ENCODE measurements at regions not wholly inside any gene's neighbourhood (a gene's known extent, or its start where the extent isn't known, plus 50 kb on each side); places are given as distances from the start of the nearest gene placed in this dataset.

- POLR2A ChIA-PET = no interaction called here
- Mint-ChIP-seq H3K4me3 (no peak overlapping the region), H3K4me1 (no peaks in the 10 kb centered on the region), H3K27me3 (peaks cover 15% of the 10 kb centered on the region), H3K9me3 (peaks cover 2% of the 10 kb centered on the region), H3K27ac (no peak overlapping the region), H3K36me3 (no peaks in the 10 kb centered on the region)
- DNase-seq (no peak), ATAC-seq (ENCODE audit: low read depth) (no peak)
Observed at GRCh38 chr6:105936972-105937371, 149.2 kb upstream of the PRDM1 start.

GRCh38 chr6:105935416-105935815, 150.7 kb upstream of the PRDM1 start:
- ATAC-seq (ENCODE audit: low read depth) = no peak
- POLR2A ChIA-PET = no interaction called here
- H3K4me3 Mint-ChIP-seq = no peak overlapping the region
- no peak for DNase-seq
- no peak overlapping the region for H3K27ac Mint-ChIP-seq
- H3K9me3 Mint-ChIP-seq = peaks cover 2% of the 10 kb centered on the region
- H3K27me3 Mint-ChIP-seq = peaks cover 11% of the 10 kb centered on the region
- H3K4me1 Mint-ChIP-seq = no peaks in the 10 kb centered on the region
- no peaks in the 10 kb centered on the region for H3K36me3 Mint-ChIP-seq

GRCh38 chr6:105934708-105935107, 151.4 kb upstream of the PRDM1 start:
- Mint-ChIP-seq H3K27me3 (peaks cover 15% of the 10 kb centered on the region), H3K4me3 (no peak overlapping the region), H3K4me1 (no peaks in the 10 kb centered on the region), H3K9me3 (peaks cover 2% of the 10 kb centered on the region), H3K27ac (no peak overlapping the region), H3K36me3 (no peaks in the 10 kb centered on the region)
- DNase-seq (no peak), ATAC-seq (ENCODE audit: low read depth) (no peak)
- POLR2A ChIA-PET = no interaction called here

GRCh38 chr6:105932440-105932839, 153.7 kb upstream of the PRDM1 start:
- DNase-seq (no peak), ATAC-seq (ENCODE audit: low read depth) (no peak)
- Mint-ChIP-seq H3K27me3 (peaks cover 13% of the 10 kb centered on the region), H3K36me3 (no peaks in the 10 kb centered on the region), H3K9me3 (peaks cover 2% of the 10 kb centered on the region), H3K27ac (no peak overlapping the region), H3K4me3 (no peak overlapping the region), H3K4me1 (no peaks in the 10 kb centered on the region)
- POLR2A ChIA-PET = no interaction called here

GRCh38 chr6:105929626-105930025, 156.5 kb upstream of the PRDM1 start:
- no peaks in the 10 kb centered on the region for H3K36me3 Mint-ChIP-seq
- H3K27me3 Mint-ChIP-seq = peaks cover 18% of the 10 kb centered on the region
- H3K27ac Mint-ChIP-seq = no peak overlapping the region
- H3K9me3 Mint-ChIP-seq = peaks cover 2% of the 10 kb centered on the region
- no peaks in the 10 kb centered on the region for H3K4me1 Mint-ChIP-seq
- POLR2A ChIA-PET = no interaction called here
- ATAC-seq (ENCODE audit: low read depth) (no peak), DNase-seq (no peak)
- no peak overlapping the region for H3K4me3 Mint-ChIP-seq

GRCh38 chr6:105926318-105926717, 159.8 kb upstream of the PRDM1 start:
- H3K36me3 Mint-ChIP-seq = peaks cover 2% of the 10 kb centered on the region
- H3K27ac Mint-ChIP-seq = no peak overlapping the region
- POLR2A ChIA-PET = no interaction called here
- no peak overlapping the region for H3K4me3 Mint-ChIP-seq
- no peak for DNase-seq
- peaks cover 17% of the 10 kb centered on the region for H3K27me3 Mint-ChIP-seq
- ATAC-seq (ENCODE audit: low read depth) = no peak
- H3K4me1 Mint-ChIP-seq = no peaks in the 10 kb centered on the region
- H3K9me3 Mint-ChIP-seq = peaks cover 7% of the 10 kb centered on the region

- peaks cover 17% of the 10 kb centered on the region for H3K27me3 Mint-ChIP-seq
- peaks cover 7% of the 10 kb centered on the region for H3K9me3 Mint-ChIP-seq
- H3K27ac Mint-ChIP-seq = no peak overlapping the region
- H3K4me1 Mint-ChIP-seq = no peaks in the 10 kb centered on the region
- peaks cover 2% of the 10 kb centered on the region for H3K36me3 Mint-ChIP-seq
- POLR2A ChIA-PET = no interaction called here
- no peak for ATAC-seq (ENCODE audit: low read depth)
- DNase-seq = no peak
- no peak overlapping the region for H3K4me3 Mint-ChIP-seq
Observed at GRCh38 chr6:105925706-105926105, 160.4 kb upstream of the PRDM1 start.

GRCh38 chr6:105921781-105922180, 164.4 kb upstream of the PRDM1 start:
- Mint-ChIP-seq H3K4me1 (peaks cover 7% of the 10 kb centered on the region), H3K36me3 (peaks cover 2% of the 10 kb centered on the region), H3K27ac (no peak overlapping the region), H3K4me3 (no peak overlapping the region), H3K27me3 (peaks cover 11% of the 10 kb centered on the region), H3K9me3 (peaks cover 8% of the 10 kb centered on the region)
- DNase-seq = no peak
- no peak for ATAC-seq (ENCODE audit: low read depth)
- POLR2A ChIA-PET = no interaction called here

GRCh38 chr6:105920071-105920470, 166.1 kb upstream of the PRDM1 start:
- Mint-ChIP-seq H3K4me3 (no peak overlapping the region), H3K36me3 (peaks cover 2% of the 10 kb centered on the region), H3K27me3 (peaks cover 8% of the 10 kb centered on the region), H3K9me3 (peaks cover 11% of the 10 kb centered on the region), H3K27ac (no peak overlapping the region), H3K4me1 (peaks cover 7% of the 10 kb centered on the region)
- POLR2A ChIA-PET = no interaction called here
- ATAC-seq (ENCODE audit: low read depth) = no peak
- no peak for DNase-seq

- Mint-ChIP-seq H3K9me3 (peaks cover 8% of the 10 kb centered on the region), H3K4me3 (no peak overlapping the region), H3K27ac (no peak overlapping the region), H3K4me1 (peaks cover 7% of the 10 kb centered on the region), H3K27me3 (peaks cover 14% of the 10 kb centered on the region), H3K36me3 (peaks cover 2% of the 10 kb centered on the region)
- no peak for DNase-seq
- ATAC-seq (ENCODE audit: low read depth) = no peak
- POLR2A ChIA-PET = no interaction called here
Observed at GRCh38 chr6:105917038-105917695, 169.0 kb upstream of the PRDM1 start.

- peaks cover 11% of the 10 kb centered on the region for H3K27me3 Mint-ChIP-seq
- ATAC-seq (ENCODE audit: low read depth) = no peak
- H3K36me3 Mint-ChIP-seq = no peaks in the 10 kb centered on the region
- H3K27ac Mint-ChIP-seq = no peak overlapping the region
- peaks cover 2% of the 10 kb centered on the region for H3K9me3 Mint-ChIP-seq
- POLR2A ChIA-PET = no interaction called here
- H3K4me3 Mint-ChIP-seq = no peak overlapping the region
- DNase-seq = no peak
- no peaks in the 10 kb centered on the region for H3K4me1 Mint-ChIP-seq
Observed at GRCh38 chr6:105911106-105911629, 175.0 kb upstream of the PRDM1 start.

GRCh38 chr6:105909106-105909505, 177.0 kb upstream of the PRDM1 start:
- H3K27ac Mint-ChIP-seq = no peak overlapping the region
- POLR2A ChIA-PET = no interaction called here
- DNase-seq = no peak
- H3K4me3 Mint-ChIP-seq = no peak overlapping the region
- H3K36me3 Mint-ChIP-seq = no peaks in the 10 kb centered on the region
- peaks cover 11% of the 10 kb centered on the region for H3K27me3 Mint-ChIP-seq
- H3K9me3 Mint-ChIP-seq = no peaks in the 10 kb centered on the region
- H3K4me1 Mint-ChIP-seq = no peaks in the 10 kb centered on the region
- no peak for ATAC-seq (ENCODE audit: low read depth)

GRCh38 chr6:105907991-105908390, 178.1 kb upstream of the PRDM1 start:
- Mint-ChIP-seq H3K4me1 (no peaks in the 10 kb centered on the region), H3K27me3 (peaks cover 7% of the 10 kb centered on the region), H3K27ac (no peak overlapping the region), H3K9me3 (no peaks in the 10 kb centered on the region), H3K36me3 (no peaks in the 10 kb centered on the region), H3K4me3 (no peak overlapping the region)
- no peak for DNase-seq
- no peak for ATAC-seq (ENCODE audit: low read depth)
- POLR2A ChIA-PET = no interaction called here

GRCh38 chr6:105907301-105907700, 178.8 kb upstream of the PRDM1 start:
- ATAC-seq (ENCODE audit: low read depth) = no peak
- H3K27ac Mint-ChIP-seq = no peak overlapping the region

More at GRCh38 chr6:105907301-105907700, 178.8 kb upstream of the PRDM1 start:
- no peak for DNase-seq
- peaks cover 10% of the 10 kb centered on the region for H3K27me3 Mint-ChIP-seq
- H3K9me3 Mint-ChIP-seq = no peaks in the 10 kb centered on the region
- no peak overlapping the region for H3K4me3 Mint-ChIP-seq
- no peaks in the 10 kb centered on the region for H3K36me3 Mint-ChIP-seq
- no peaks in the 10 kb centered on the region for H3K4me1 Mint-ChIP-seq
- POLR2A ChIA-PET = no interaction called here
